ENCODE measurements at regions not wholly inside any gene's neighbourhood (a gene's known extent, or its start where the extent isn't known, plus 50 kb on each side); places are given as distances from the start of the nearest gene placed in this dataset.

DNA sequence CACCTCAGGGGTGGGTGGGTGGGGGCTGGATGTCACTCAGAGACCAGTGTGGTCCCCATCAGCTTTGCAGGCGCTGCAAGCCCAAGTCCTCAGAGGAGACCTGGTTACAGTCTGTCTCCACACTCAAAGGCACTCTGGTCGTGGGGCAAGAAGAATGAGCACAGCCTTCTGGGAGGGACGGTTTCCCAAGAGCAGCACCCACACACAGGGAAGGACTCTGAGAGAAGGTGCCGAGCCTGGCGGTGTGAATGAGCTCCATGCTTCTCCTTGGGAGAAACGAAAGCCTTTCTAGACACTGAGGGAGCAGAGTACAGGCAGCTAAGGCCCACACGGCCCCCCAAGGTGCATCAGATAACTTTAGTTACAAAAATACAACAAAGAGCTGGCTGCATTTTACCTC, 473.6 kb downstream of the FOXO1 start:
- Histone ChIP-seq H3K4me3 (replicated peaks in 1 of 4; ENCODE audit: control extremely low read depth in 1 of 4, insufficient read depth in 1 of 4, low read depth in 3 of 4, low read length in 4 of 4) (no peak overlapping the region), H3K79me2 (ENCODE audit: control insufficient read depth, insufficient read depth, low read length) (no peaks in the 10 kb centered on the region), H3K27me3 (ENCODE audit: control insufficient read depth, insufficient read depth, low read length) (no peaks in the 10 kb centered on the region), H3K4me2 (ENCODE audit: extremely low read depth, insufficient read depth, low read length) (no peak overlapping the region), H3K36me3 (ENCODE audit: control insufficient read depth, insufficient read depth, low read length) (no peaks in the 10 kb centered on the region), H3K9me3 (ENCODE audit: control insufficient read depth, insufficient read depth, low read depth, low read length) (no peaks in the 10 kb centered on the region), H3K4me1 (ENCODE audit: control insufficient read depth, extremely low read depth, insufficient read depth, low read length) (no peaks in the 10 kb centered on the region), H4K20me1 (ENCODE audit: control insufficient read depth, extremely low read depth, insufficient read depth, low read length) (no peaks in the 10 kb centered on the region), H3K9ac (ENCODE audit: insufficient read depth, low read length) (no peak overlapping the region), H3K27ac (ENCODE audit: insufficient read depth, low read length) (no peak overlapping the region), H2AFZ (ENCODE audit: low read length) (no peak overlapping the region)
- TF ChIP-seq, protein P1, sequence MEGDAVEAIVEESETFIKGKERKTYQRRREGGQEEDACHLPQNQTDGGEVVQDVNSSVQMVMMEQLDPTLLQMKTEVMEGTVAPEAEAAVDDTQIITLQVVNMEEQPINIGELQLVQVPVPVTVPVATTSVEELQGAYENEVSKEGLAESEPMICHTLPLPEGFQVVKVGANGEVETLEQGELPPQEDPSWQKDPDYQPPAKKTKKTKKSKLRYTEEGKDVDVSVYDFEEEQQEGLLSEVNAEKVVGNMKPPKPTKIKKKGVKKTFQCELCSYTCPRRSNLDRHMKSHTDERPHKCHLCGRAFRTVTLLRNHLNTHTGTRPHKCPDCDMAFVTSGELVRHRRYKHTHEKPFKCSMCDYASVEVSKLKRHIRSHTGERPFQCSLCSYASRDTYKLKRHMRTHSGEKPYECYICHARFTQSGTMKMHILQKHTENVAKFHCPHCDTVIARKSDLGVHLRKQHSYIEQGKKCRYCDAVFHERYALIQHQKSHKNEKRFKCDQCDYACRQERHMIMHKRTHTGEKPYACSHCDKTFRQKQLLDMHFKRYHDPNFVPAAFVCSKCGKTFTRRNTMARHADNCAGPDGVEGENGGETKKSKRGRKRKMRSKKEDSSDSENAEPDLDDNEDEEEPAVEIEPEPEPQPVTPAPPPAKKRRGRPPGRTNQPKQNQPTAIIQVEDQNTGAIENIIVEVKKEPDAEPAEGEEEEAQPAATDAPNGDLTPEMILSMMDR (conservative IDR thresholded peaks at IDR 0.05 in 1 of 2, IDR thresholded peaks at IDR 0.05 in 1 of 2; ENCODE audit: low read depth in 1 of 2, low read length in 2 of 2) = no peak
- TF ChIP-seq EZH2 (IDR thresholded peaks at IDR 0.05; ENCODE audit: low read length, missing control alignments) = no peak
- no peak for DNase-seq (ENCODE audit: low read depth in 2 of 2)

DNA sequence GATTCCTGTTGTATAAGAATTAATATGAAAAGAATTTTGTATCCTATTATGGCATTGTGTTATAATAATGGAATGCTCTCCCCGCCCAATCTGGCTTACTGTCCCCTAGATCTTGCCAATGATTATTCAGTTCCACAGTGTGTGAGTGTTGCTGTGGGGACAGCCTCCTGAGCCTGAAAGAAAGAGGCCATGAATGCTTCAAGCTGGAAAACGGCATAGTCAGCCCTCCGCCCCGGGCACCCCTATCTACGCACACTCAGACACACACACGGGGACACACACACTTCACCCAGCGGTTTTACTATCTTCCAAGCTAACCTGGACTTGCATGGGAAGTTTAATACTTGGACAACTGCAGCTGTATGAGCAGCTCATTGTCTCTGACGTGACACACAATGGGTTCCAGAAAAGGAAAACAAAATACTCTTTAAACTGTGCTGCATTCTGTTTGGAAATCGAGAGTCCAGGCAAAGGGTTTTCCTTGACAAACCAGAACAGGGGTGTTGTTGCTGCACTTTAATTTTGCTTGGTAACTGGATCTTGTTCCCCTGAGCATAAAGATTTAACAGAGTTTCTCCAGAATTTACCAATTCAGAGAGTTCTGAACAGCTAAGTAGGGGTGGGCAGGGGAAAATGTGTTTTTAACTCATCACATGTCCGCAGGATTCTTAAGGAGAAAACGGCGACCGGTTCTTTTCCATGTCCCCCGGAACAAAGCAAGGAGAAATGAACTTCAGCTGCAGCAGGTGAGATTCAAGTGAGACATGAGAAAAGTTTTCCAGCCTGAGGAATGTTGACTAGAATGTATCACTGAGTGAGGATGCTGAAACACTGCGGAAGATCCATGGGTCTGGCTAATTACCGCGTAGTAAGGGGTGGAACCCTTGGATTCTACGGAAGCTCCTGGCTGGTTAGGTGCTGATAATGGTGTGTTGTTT, 472.9 kb downstream of the FOXO1 start:
- Histone ChIP-seq H2AFZ (ENCODE audit: low read length) (peak overlapping the region; percentile 32), H3K36me3 (ENCODE audit: control insufficient read depth, insufficient read depth, low read length) (no peaks in the 10 kb centered on the region), H3K4me3 (replicated peaks in 1 of 4; ENCODE audit: control extremely low read depth in 1 of 4, insufficient read depth in 1 of 4, low read depth in 3 of 4, low read length in 4 of 4) (no peak overlapping the region), H3K9me3 (ENCODE audit: control insufficient read depth, insufficient read depth, low read depth, low read length) (no peaks in the 10 kb centered on the region), H3K27me3 (ENCODE audit: control insufficient read depth, insufficient read depth, low read length) (no peaks in the 10 kb centered on the region), H3K4me1 (ENCODE audit: control insufficient read depth, extremely low read depth, insufficient read depth, low read length) (no peaks in the 10 kb centered on the region), H3K9ac (ENCODE audit: insufficient read depth, low read length) (no peak overlapping the region), H3K27ac (ENCODE audit: insufficient read depth, low read length) (no peak overlapping the region), H3K79me2 (ENCODE audit: control insufficient read depth, insufficient read depth, low read length) (no peaks in the 10 kb centered on the region), H4K20me1 (ENCODE audit: control insufficient read depth, extremely low read depth, insufficient read depth, low read length) (no peaks in the 10 kb centered on the region), H3K4me2 (ENCODE audit: extremely low read depth, insufficient read depth, low read length) (peak overlapping the region; percentile 54)
- TF ChIP-seq, protein P1 (conservative IDR thresholded peaks at IDR 0.05 in 1 of 2, IDR thresholded peaks at IDR 0.05 in 1 of 2; ENCODE audit: low read depth in 1 of 2, low read length in 2 of 2) = no peak
- TF ChIP-seq EZH2 (IDR thresholded peaks at IDR 0.05; ENCODE audit: low read length, missing control alignments) = no peak
- peak; percentile 37 to 54 for DNase-seq (ENCODE audit: low read depth in 2 of 2)

DNA sequence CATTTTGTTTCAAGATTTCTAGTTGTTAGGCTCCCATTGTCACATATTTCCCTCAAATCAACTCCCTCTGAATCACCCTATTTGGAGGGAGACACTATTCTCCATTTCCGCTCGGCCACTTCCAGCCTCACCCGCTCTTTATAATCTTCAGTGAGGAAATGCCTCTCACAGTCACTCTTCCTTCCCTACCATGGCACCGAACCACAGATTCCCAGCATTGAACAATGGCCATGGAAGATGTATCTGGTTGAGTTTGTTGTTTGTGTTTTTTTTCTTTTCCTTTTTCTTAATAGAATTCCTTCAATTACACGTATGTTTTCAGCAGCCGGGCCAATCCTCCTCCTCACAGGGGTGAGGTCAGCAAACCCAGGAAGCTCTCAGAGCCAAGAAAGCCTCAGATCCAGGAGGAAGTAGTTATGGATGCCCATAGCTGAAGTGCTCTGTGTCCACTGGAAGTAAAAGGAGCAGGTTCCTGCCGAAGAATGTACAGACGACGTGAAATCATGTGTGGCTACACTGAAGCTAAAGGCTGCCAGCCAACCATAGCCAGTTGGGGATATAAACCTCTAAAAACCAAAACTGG, 472.1 kb downstream of the FOXO1 start:
- no peak for TF ChIP-seq EZH2 (IDR thresholded peaks at IDR 0.05; ENCODE audit: low read length, missing control alignments)
- TF ChIP-seq, protein P1 (conservative IDR thresholded peaks at IDR 0.05 in 1 of 2, IDR thresholded peaks at IDR 0.05 in 1 of 2; ENCODE audit: low read depth in 1 of 2, low read length in 2 of 2) = no peak
- peak in 1 of 2 donors; percentile 20 for DNase-seq (ENCODE audit: low read depth in 2 of 2)
- Histone ChIP-seq H3K27ac (ENCODE audit: insufficient read depth, low read length) (no peak overlapping the region), H3K27me3 (ENCODE audit: control insufficient read depth, insufficient read depth, low read length) (no peaks in the 10 kb centered on the region), H3K36me3 (ENCODE audit: control insufficient read depth, insufficient read depth, low read length) (no peaks in the 10 kb centered on the region), H4K20me1 (ENCODE audit: control insufficient read depth, extremely low read depth, insufficient read depth, low read length) (no peaks in the 10 kb centered on the region), H3K9me3 (ENCODE audit: control insufficient read depth, insufficient read depth, low read depth, low read length) (no peaks in the 10 kb centered on the region), H3K79me2 (ENCODE audit: control insufficient read depth, insufficient read depth, low read length) (no peaks in the 10 kb centered on the region), H3K4me2 (ENCODE audit: extremely low read depth, insufficient read depth, low read length) (no peak overlapping the region), H3K9ac (ENCODE audit: insufficient read depth, low read length) (no peak overlapping the region), H3K4me3 (replicated peaks in 1 of 4; ENCODE audit: control extremely low read depth in 1 of 4, insufficient read depth in 1 of 4, low read depth in 3 of 4, low read length in 4 of 4) (no peak overlapping the region), H3K4me1 (ENCODE audit: control insufficient read depth, extremely low read depth, insufficient read depth, low read length) (no peaks in the 10 kb centered on the region), H2AFZ (ENCODE audit: low read length) (no peak overlapping the region)

Measured in fibroblast of lung (primary cell).